Testis (tissue), 2 donors: ENCODE measurements at regions not wholly inside any gene's neighbourhood (a gene's known extent, or its start where the extent isn't known, plus 50 kb on each side); places are given as distances from the start of the nearest gene placed in this dataset.

Source experiments
- POLR2A ChIP-seq: fragments of 450-650 bp; IDR thresholded peaks from one replicate; pipeline ENCODE4 v1.6.1; 2017; ENCODE audit warnings: antibody characterized with exemption, mild to moderate bottlenecking, moderate library complexity
- TF ChIP-seq, protein P1 (sequence below), 3 experiments: fragments of 450-650 bp in 2 of 3; fragments of 200-600 bp in 1 of 3; sonication (generic) in 1 of 3; IDR thresholded peaks; one replicate each; pipeline ENCODE4 v1.5.1; 2016 to 2019; ENCODE audit warnings: antibody characterized with exemption in 3 of 3, mild to moderate bottlenecking in 2 of 3, moderate library complexity in 1 of 3

DNA sequence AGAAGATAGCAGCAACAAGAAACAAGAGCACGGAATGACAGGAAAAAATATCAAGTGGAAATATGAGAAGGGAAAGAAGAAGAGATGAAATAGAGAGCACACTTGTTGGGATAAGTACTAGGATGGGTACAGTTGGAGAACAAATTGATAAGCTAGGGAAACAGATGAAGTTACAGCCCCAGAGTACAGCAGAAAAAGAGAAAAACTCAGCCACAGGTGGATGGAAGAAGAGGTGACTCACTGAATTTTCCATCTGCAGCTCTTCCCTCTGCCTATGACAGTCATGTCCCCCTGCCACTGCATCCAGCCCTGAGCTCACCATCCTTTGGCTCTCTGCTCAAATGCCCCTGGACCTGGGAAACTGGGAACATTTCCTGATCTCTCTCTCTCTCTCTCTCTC, 209.0 kb downstream of the BCOR start:
- TF ChIP-seq, protein P1, sequence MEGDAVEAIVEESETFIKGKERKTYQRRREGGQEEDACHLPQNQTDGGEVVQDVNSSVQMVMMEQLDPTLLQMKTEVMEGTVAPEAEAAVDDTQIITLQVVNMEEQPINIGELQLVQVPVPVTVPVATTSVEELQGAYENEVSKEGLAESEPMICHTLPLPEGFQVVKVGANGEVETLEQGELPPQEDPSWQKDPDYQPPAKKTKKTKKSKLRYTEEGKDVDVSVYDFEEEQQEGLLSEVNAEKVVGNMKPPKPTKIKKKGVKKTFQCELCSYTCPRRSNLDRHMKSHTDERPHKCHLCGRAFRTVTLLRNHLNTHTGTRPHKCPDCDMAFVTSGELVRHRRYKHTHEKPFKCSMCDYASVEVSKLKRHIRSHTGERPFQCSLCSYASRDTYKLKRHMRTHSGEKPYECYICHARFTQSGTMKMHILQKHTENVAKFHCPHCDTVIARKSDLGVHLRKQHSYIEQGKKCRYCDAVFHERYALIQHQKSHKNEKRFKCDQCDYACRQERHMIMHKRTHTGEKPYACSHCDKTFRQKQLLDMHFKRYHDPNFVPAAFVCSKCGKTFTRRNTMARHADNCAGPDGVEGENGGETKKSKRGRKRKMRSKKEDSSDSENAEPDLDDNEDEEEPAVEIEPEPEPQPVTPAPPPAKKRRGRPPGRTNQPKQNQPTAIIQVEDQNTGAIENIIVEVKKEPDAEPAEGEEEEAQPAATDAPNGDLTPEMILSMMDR (IDR thresholded peaks at IDR 0.05), result no peak
- TF ChIP-seq POLR2A, result no peak
